Fibroblast of the aortic adventitia (primary cell): ENCODE measurements at regions not wholly inside any gene's neighbourhood (a gene's known extent, or its start where the extent isn't known, plus 50 kb on each side); places are given as distances from the start of the nearest gene placed in this dataset.
A peak's percentile ranks its signal among the peaks of the same experiment; 100 is the strongest.

Experiments used
- DNase-seq: peaks from one replicate; pipeline ENCODE4 v3.0.0-alpha.2; 2010; ENCODE audit warnings: low read depth
- H3K4me3 ChIP-seq: 2 replicates; pipeline ENCODE4 v1.5.1; 2011; ENCODE audit warnings: low read depth, mild to moderate bottlenecking, control low read depth, low read length, moderate library complexity
- CTCF ChIP-seq: IDR thresholded peaks from 2 replicates; pipeline ENCODE4 v1.5.1; 2011; ENCODE audit warnings: mild to moderate bottlenecking, low read length, control low read depth, inconsistent platforms; ENCODE audit not compliant: insufficient read depth

GRCh38 chr4:176451443-176451842, 131.7 kb downstream of the SPCS3 start:
- no peak for TF ChIP-seq CTCF
- DNase-seq = no peak
- no peak overlapping the region for H3K4me3 ChIP-seq

- TF ChIP-seq CTCF = no peak
- H3K4me3 ChIP-seq = no peak overlapping the region
- DNase-seq = peak; percentile 60
These were observed 133.3 kb downstream of the SPCS3 start for GRCh38 chr4:176453079-176453478.

GRCh38 chr4:176453658-176454057, 133.9 kb downstream of the SPCS3 start:
- H3K4me3 ChIP-seq = no peak overlapping the region
- DNase-seq = no peak
- no peak for TF ChIP-seq CTCF

GRCh38 chr4:176464748-176465147, 145.0 kb downstream of the SPCS3 start:
- no peak for TF ChIP-seq CTCF
- H3K4me3 ChIP-seq = no peak overlapping the region

GRCh38 chr4:176467001-176467400, 147.2 kb downstream of the SPCS3 start:
- DNase-seq = peak; percentile 39
- H3K4me3 ChIP-seq = no peak overlapping the region
- no peak for TF ChIP-seq CTCF

More at GRCh38 chr4:176464748-176465147, 145.0 kb downstream of the SPCS3 start:
- no peak for DNase-seq

GRCh38 chr4:176469546-176469945, 149.8 kb downstream of the SPCS3 start:
- TF ChIP-seq CTCF = no peak
- DNase-seq = no peak
- H3K4me3 ChIP-seq = no peak overlapping the region

GRCh38 chr4:176470671-176471070, 150.9 kb downstream of the SPCS3 start:
- no peak for TF ChIP-seq CTCF
- no peak overlapping the region for H3K4me3 ChIP-seq
- DNase-seq = peak; percentile 94
